PC-3 (cell line): ENCODE measurements at regions not wholly inside any gene's neighbourhood (a gene's known extent, or its start where the extent isn't known, plus 50 kb on each side); places are given as distances from the start of the nearest gene placed in this dataset.

Experiments used
- CTCF ChIP-seq: fragments of 300-600 bp; sonication (generic); conservative IDR thresholded peaks from 2 replicates; pipeline ENCODE4 v1.5.1; 2017; ENCODE audit warnings: antibody characterized with exemption, low read depth, mild to moderate bottlenecking, low read length
- EZH2 ChIP-seq: fragments of 300-600 bp; sonication (generic); IDR thresholded peaks from one replicate; pipeline ENCODE4 v1.6.1; 2017; ENCODE audit warnings: antibody characterized with exemption, mild to moderate bottlenecking, low read length; ENCODE audit not compliant: unreplicated experiment

DNA sequence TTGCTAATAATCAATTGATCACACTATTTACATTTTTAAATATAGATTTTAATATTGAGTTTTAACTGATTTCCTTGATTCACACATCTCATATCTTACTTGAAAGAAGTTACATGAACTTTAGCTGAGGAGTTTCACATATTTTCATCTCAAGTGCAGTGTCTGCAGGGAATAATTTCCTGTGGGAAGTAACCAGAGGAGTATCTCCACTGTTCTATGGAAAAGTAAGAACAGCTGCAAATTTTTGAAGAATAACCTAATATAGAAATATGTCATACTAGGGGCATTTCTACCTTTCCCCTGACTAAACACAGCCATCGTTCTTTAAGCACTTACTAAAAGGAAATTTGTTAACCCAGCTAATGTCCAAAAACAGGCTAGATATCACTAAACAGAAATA is 546.4 kb downstream of the EFNA5 start:
- TF ChIP-seq CTCF, result no peak
- no peak for TF ChIP-seq EZH2
